AG09319 (cell line): ENCODE measurements at regions not wholly inside any gene's neighbourhood (a gene's known extent, or its start where the extent isn't known, plus 50 kb on each side); places are given as distances from the start of the nearest gene placed in this dataset.

Experiments used
- DNase-seq: peaks from one replicate; pipeline ENCODE4 v3.0.0-alpha.2; 2010; ENCODE audit warnings: low read depth; ENCODE audit errors: extremely low read depth
- CTCF ChIP-seq: IDR thresholded peaks from 2 replicates; pipeline ENCODE4 v1.5.1; 2011; ENCODE audit warnings: low read depth, mild to moderate bottlenecking, inconsistent platforms, low read length, moderate library complexity

GRCh38 chr1:56188855-56189254 is 390.5 kb downstream of the PLPP3 start:
- no peak for TF ChIP-seq CTCF
- no peak for DNase-seq

- no peak for TF ChIP-seq CTCF
- no peak for DNase-seq
These were observed 391.1 kb downstream of the PLPP3 start for GRCh38 chr1:56188221-56188620.

- no peak for TF ChIP-seq CTCF
- no peak for DNase-seq
These were observed 392.0 kb downstream of the PLPP3 start for GRCh38 chr1:56187405-56187804.

- TF ChIP-seq CTCF, result no peak
- DNase-seq, result no peak
These were observed 393.9 kb downstream of the PLPP3 start for GRCh38 chr1:56185493-56185892.

- no peak for TF ChIP-seq CTCF
- DNase-seq, result no peak
These were observed 396.2 kb downstream of the PLPP3 start for GRCh38 chr1:56183151-56183550.

- no peak for DNase-seq
- no peak for TF ChIP-seq CTCF
These were observed 398.7 kb downstream of the PLPP3 start for GRCh38 chr1:56180520-56181190.

GRCh38 chr1:56179543-56179942 is 399.8 kb downstream of the PLPP3 start:
- DNase-seq, result no peak
- no peak for TF ChIP-seq CTCF
